Vagina (tissue), 2 donors: ENCODE measurements at regions not wholly inside any gene's neighbourhood (a gene's known extent, or its start where the extent isn't known, plus 50 kb on each side); places are given as distances from the start of the nearest gene placed in this dataset.

Experiments
- CTCF ChIP-seq, 3 experiments: fragments of 450-650 bp in 2 of 3; fragments of 200-600 bp in 1 of 3; sonication (generic) in 1 of 3; IDR thresholded peaks; one replicate each; pipeline ENCODE4 v1.5.1; 2017 to 2019; ENCODE audit warnings: antibody characterized with exemption in 3 of 3, mild to moderate bottlenecking in 2 of 3, moderate library complexity in 2 of 3
- POLR2A ChIP-seq, 2 donors: fragments of 450-650 bp; IDR thresholded peaks; one replicate each; pipeline ENCODE4 v1.6.1; 2017; ENCODE audit warnings: antibody characterized with exemption in 2 of 2, mild to moderate bottlenecking in 2 of 2, moderate library complexity in 2 of 2

- no peak for TF ChIP-seq CTCF (IDR thresholded peaks at IDR 0.05)
- TF ChIP-seq POLR2A (IDR thresholded peaks at IDR 0.05) = no peak
Measured at GRCh38 chr17:73782641-73783381, 138.6 kb upstream of the SDK2 start.
